ENCODE measurements at regions not wholly inside any gene's neighbourhood (a gene's known extent, or its start where the extent isn't known, plus 50 kb on each side); places are given as distances from the start of the nearest gene placed in this dataset.
"Not testable (repeated sequence)": the region's sequence is repeated elsewhere in the genome, so short reads cannot be mapped to it uniquely, and the experiment has no call there.

DNA sequence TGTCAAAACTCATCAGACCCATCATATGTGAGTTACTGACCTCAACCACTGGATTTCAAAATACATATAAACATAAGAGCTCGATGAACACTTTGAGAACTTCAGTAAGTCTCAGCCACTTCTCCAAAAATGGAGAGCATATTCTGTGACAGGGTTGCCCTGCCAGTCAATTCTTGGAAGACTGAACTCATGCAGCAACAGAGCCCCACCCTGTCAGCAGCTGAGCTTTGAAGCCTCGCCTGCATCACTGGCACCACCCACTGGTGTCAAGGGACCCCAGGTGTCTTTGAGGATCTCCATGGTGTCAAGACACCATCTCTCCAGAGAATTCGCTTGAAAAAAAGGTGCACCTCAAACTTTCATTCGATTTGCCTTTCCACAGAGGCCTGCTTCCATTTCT is 420.1 kb downstream of the SPATA31A1 start:
- not testable (repeated sequence) for H3K9me3 Mint-ChIP-seq

DNA sequence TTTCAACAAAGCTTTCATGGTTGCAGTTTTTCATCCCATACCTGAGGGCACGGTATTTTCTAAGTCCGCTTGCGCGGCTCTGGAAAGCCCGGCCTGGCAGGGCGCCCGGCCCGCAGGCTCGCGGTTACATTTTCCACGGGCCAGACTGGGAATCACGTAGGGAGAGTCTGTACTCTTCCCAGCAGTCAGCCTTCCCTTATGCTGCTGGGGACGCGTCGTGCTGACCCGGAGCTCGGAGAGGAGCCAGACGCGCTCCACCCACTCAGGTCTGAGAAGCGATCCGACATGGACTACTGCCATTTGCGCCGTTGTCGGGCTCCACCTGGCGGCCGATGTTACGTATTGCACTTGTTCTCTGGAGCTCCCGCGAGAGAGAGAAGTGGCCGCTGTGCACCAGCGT is 435.9 kb downstream of the SPATA31A1 start:
- H3K27me3 Mint-ChIP-seq; H3K4me1 Mint-ChIP-seq; H3K36me3 Mint-ChIP-seq (ENCODE audit: insufficient read depth); H3K4me3 Mint-ChIP-seq; H3K27ac Mint-ChIP-seq (ENCODE audit: low read depth); H3K9me3 Mint-ChIP-seq: not testable (repeated sequence)
- peak; percentile 98 for ATAC-seq (replicated peaks; ENCODE audit: extremely low read depth, poor library complexity, severe bottlenecking)
- peak in 1 of 2 donors; percentile 26 for DNase-seq (ENCODE audit: low spot score in 2 of 2)

More for the DNA sequence above, 420.1 kb downstream of the SPATA31A1 start:
- not testable (repeated sequence) for H3K4me1 Mint-ChIP-seq; DNase-seq (ENCODE audit: low spot score in 2 of 2); H3K27me3 Mint-ChIP-seq; H3K4me3 Mint-ChIP-seq; H3K27ac Mint-ChIP-seq (ENCODE audit: low read depth); ATAC-seq (replicated peaks; ENCODE audit: extremely low read depth, poor library complexity, severe bottlenecking); H3K36me3 Mint-ChIP-seq (ENCODE audit: insufficient read depth)

DNA sequence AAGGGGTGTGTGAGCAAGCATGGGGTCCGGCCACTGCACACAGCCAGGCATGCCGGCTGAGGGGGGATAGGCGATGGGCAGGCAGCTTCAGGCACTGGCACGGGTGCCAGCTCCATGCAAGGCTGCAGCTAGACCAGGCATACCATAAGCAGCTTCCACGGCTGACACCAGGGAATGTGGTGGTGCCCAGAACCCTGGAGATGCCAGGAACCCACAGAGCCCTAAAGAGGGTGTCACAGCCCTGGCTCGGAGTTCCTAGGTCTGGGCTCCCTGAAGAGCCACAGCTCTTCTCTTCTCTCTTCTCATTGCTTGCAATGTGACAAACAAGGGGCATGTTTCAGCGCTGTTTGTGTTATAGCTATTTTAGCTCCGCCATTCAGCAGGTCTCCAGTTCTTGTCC is 442.5 kb downstream of the SPATA31A1 start:
- not testable (repeated sequence) for H3K27me3 Mint-ChIP-seq, H3K4me3 Mint-ChIP-seq

DNA sequence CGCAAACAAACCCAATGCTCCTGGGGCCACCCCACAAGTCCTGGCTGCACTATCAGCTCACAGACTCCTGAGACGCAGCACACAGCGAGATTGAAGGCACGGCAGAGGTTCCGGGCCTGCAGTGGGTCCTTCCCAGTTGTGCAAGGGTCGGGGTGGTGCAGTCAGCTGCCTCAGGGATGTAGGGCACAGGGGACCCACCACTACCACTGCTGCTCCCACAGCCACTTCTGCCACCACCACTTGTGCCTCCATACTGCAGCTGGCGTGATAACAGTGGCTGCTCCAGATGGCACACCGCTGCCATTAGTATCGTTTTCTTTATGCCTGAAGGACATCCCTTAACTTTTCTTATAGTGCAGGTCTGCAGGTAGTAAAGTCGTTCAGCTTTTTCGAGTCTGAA is 443.8 kb downstream of the SPATA31A1 start:
- not testable (repeated sequence) for DNase-seq (ENCODE audit: low spot score in 2 of 2); ATAC-seq (replicated peaks; ENCODE audit: extremely low read depth, poor library complexity, severe bottlenecking); H3K4me1 Mint-ChIP-seq; H3K27me3 Mint-ChIP-seq; H3K36me3 Mint-ChIP-seq (ENCODE audit: insufficient read depth); H3K27ac Mint-ChIP-seq (ENCODE audit: low read depth); H3K4me3 Mint-ChIP-seq; H3K9me3 Mint-ChIP-seq

More for the DNA sequence above, 442.5 kb downstream of the SPATA31A1 start:
- H3K4me1 Mint-ChIP-seq; DNase-seq (ENCODE audit: low spot score in 2 of 2); H3K27ac Mint-ChIP-seq (ENCODE audit: low read depth); H3K9me3 Mint-ChIP-seq; ATAC-seq (replicated peaks; ENCODE audit: extremely low read depth, poor library complexity, severe bottlenecking); H3K36me3 Mint-ChIP-seq (ENCODE audit: insufficient read depth): not testable (repeated sequence)

DNA sequence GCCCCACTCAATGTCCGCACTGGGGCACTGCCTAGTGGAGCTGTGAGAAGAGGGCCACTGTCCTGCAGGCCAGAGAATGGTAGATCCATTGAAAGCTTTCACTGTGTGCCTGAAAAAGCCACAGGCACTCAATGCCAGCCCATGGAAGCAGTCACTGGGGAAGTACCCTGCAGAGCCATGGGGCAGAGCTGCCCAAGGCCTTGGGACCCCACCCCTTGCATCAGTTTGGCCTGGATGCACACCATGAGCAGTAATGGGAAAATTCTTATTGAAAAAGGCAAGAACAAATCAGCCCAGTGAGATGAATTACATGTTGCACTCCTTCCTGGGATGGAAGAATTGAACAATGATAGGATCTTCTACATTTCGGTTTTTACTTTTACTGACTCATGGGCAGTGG is 447.1 kb downstream of the SPATA31A1 start:
- not testable (repeated sequence) for H3K27ac Mint-ChIP-seq (ENCODE audit: low read depth); ATAC-seq (replicated peaks; ENCODE audit: extremely low read depth, poor library complexity, severe bottlenecking); H3K27me3 Mint-ChIP-seq; H3K36me3 Mint-ChIP-seq (ENCODE audit: insufficient read depth); H3K4me3 Mint-ChIP-seq; H3K4me1 Mint-ChIP-seq; H3K9me3 Mint-ChIP-seq; DNase-seq (ENCODE audit: low spot score in 2 of 2)

DNA sequence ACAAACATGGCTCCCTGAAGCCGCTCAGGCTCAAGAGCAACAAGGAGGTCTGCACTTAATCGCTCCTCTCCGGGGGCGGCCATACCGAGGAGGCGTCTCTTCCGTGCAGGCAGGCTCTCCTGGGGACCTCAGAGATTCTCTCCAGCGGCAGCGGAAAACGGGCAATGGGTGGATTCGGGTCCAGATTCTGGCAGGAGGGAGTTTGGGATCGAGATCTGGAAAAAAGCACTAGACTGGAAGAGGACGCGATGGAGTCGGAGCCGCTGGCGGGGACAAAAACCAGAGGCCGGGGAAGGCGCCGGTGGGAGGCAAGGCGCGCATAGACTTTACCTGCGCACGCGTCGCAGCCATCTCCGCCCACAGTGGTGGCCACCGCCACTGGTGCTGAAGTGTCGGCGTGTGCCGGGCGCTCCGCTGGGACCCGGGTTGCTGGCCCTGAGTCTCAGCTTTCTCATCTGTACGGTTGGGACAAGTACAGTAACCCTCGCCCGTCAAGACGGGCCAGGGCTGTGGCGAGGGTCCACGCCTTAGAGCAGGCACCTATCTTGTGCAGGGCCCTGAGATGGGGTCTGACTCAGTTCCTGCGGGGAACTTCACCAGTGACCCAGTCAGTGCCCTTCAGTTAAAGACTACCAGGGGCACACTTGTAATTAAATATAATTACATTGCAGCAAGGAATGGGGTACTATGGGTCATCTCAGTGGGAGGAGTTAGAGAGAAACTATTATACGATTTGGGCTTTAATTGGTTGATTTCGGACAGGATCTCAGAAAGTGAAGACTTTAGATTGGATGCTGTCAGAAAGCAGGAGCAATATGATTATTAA is 454.1 kb downstream of the SPATA31A1 start:
- H3K27ac Mint-ChIP-seq (ENCODE audit: low read depth), result peak overlapping the region; percentile 98
- peak overlapping the region; percentile 98 for H3K4me3 Mint-ChIP-seq
- DNase-seq (ENCODE audit: low spot score in 2 of 2) (peak; percentile 64 to 66), ATAC-seq (replicated peaks; ENCODE audit: extremely low read depth, poor library complexity, severe bottlenecking) (peak; percentile 64)
- not testable (repeated sequence) for H3K9me3 Mint-ChIP-seq; H3K36me3 Mint-ChIP-seq (ENCODE audit: insufficient read depth); H3K27me3 Mint-ChIP-seq
- H3K4me1 Mint-ChIP-seq, result peaks cover 11% of the 10 kb centered on the region

DNA sequence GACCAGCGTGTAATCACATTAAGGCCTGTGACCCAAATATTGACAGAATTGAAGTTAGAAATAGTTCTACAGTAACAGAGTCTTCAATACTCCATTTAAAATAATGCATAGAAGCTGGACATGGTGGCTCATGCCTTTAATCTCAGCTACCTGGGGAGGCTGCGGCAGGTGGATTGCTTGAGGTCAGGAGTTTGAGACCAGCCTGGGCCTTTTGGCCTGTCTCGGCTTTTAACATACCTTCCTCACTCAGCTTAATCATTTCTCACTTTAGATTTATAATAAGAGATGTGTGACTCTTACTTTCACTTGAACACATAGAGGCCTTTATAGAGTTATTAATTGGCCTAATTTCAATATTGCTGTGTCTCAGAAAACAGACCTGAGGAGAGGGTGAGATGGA is 454.9 kb downstream of the SPATA31A1 start:
- DNase-seq (ENCODE audit: low spot score in 2 of 2); H3K27ac Mint-ChIP-seq (ENCODE audit: low read depth); H3K9me3 Mint-ChIP-seq; ATAC-seq (replicated peaks; ENCODE audit: extremely low read depth, poor library complexity, severe bottlenecking); H3K4me3 Mint-ChIP-seq; H3K27me3 Mint-ChIP-seq; H3K36me3 Mint-ChIP-seq (ENCODE audit: insufficient read depth): not testable (repeated sequence)
- H3K4me1 Mint-ChIP-seq, result peaks cover 11% of the 10 kb centered on the region

DNA sequence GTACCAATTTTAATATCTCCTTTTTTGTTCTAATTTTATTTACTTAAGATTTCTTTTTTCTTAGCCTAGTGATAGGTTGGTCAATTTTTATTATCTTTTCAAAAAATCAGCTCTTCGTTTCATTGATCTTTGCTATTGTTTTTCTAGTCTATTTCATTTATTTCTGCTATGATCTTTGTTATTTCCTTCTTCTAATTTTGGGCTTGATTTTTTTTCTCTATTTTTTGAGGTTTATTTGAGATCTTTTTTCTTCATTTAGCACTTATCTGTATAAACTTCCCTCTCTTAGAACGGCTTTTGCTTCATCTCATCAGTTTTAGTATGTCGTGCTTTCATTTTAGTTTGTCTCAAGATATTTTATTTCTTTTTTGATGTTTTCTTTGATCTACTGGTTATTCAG is 456.1 kb downstream of the SPATA31A1 start:
- not testable (repeated sequence) for H3K27me3 Mint-ChIP-seq; H3K36me3 Mint-ChIP-seq (ENCODE audit: insufficient read depth); DNase-seq (ENCODE audit: low spot score in 2 of 2); H3K9me3 Mint-ChIP-seq; ATAC-seq (replicated peaks; ENCODE audit: extremely low read depth, poor library complexity, severe bottlenecking); H3K27ac Mint-ChIP-seq (ENCODE audit: low read depth); H3K4me3 Mint-ChIP-seq
- peaks cover 11% of the 10 kb centered on the region for H3K4me1 Mint-ChIP-seq

DNA sequence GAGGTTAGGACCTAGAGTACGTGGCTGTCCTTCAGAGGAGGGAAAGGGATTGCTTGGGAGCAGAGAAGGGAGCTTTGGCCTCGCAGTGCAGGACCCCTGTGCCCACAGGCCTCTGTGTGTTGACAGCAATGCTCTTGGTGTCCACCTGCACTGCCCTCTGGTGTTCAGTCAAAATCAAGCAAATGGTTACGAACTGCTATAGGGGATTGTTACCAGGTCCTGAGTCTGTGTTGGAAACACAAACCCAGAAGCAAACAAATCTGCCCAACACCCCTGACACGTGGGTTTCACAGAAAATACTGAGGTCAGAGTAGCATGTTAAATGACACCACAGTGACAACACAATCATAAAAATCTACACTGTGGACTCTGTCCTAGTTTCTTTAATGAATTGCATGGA is 473.0 kb downstream of the SPATA31A1 start:
- not testable (repeated sequence) for H3K4me1 Mint-ChIP-seq; H3K9me3 Mint-ChIP-seq; H3K27ac Mint-ChIP-seq (ENCODE audit: low read depth); H3K36me3 Mint-ChIP-seq (ENCODE audit: insufficient read depth); ATAC-seq (replicated peaks; ENCODE audit: extremely low read depth, poor library complexity, severe bottlenecking); H3K27me3 Mint-ChIP-seq; DNase-seq (ENCODE audit: low spot score in 2 of 2); H3K4me3 Mint-ChIP-seq
